Endothelial cell of umbilical vein (primary cell): ENCODE measurements at regions not wholly inside any gene's neighbourhood (a gene's known extent, or its start where the extent isn't known, plus 50 kb on each side); places are given as distances from the start of the nearest gene placed in this dataset.

Source experiments
- BruUV-seq: library from RNA; stranded (reverse); fragments of 400-500 nt; replicated peaks from 2 replicates; lab custom pipeline; 2021; lab: Mats Ljungman, UMichigan
- CTCF ChIA-PET: fragments of 300-600, 350-600 bp; sonication (Branson Sonifier 250); formaldehyde crosslinking; loops from one replicate; lab custom pipeline; 2021; ENCODE audit warnings: antibody characterized with exemption, inconsistent platforms; lab: Charles Lee
- POLR2A ChIA-PET: fragments of 300-600, 350-600 bp; sonication (Branson Sonifier 250); formaldehyde crosslinking; loops from one replicate; lab custom pipeline; 2021; ENCODE audit warnings: antibody characterized with exemption, inconsistent platforms; lab: Charles Lee
- DNase-seq: peaks from one replicate; pipeline ENCODE4 v3.0.0-alpha.2; 2011; ENCODE audit warnings: low read depth, low spot score
- FAIRE-seq: peaks from 2 replicates; lab custom pipeline; 2011; peaks lifted over from hg19 to GRCh38; lab: Jason Lieb, UNC
- H2AFZ ChIP-seq: 2 replicates; pipeline ENCODE4 v1.6.0; 2012; ENCODE audit warnings: low read depth, low read length, control low read depth, inconsistent platforms
- H3K27ac ChIP-seq: 2 replicates; pipeline ENCODE4 v1.5.1; 2011; ENCODE audit warnings: low read depth, mild to moderate bottlenecking, control low read depth, low read length, moderate library complexity; ENCODE audit not compliant: insufficient read depth
- H3K27me3 ChIP-seq, 2 experiments: 2 replicates each; pipeline versions ENCODE4 v1.6.0 to v1.6.1; 2011; ENCODE audit warnings: low read length in 2 of 2, mixed read lengths in 1 of 2; ENCODE audit not compliant: control insufficient read depth in 2 of 2, insufficient read depth in 2 of 2
- H3K36me3 ChIP-seq, 2 experiments: 2 replicates in 1 of 2; 3 replicates in 1 of 2; pipeline ENCODE4 v1.5.1; 2011; ENCODE audit warnings: low read length in 2 of 2, mild to moderate bottlenecking in 1 of 2, moderate library complexity in 1 of 2; ENCODE audit not compliant: control insufficient read depth in 2 of 2, insufficient read depth in 2 of 2; ENCODE audit errors: extremely low read depth in 1 of 2
- H3K4me1 ChIP-seq: 3 replicates; pipeline ENCODE4 v1.5.1; 2011; ENCODE audit warnings: mild to moderate bottlenecking, low read length; ENCODE audit not compliant: control insufficient read depth, insufficient read depth; ENCODE audit errors: extremely low read depth
- H3K4me2 ChIP-seq: 2 replicates; pipeline ENCODE4 v1.6.1; 2011; ENCODE audit warnings: low read length, control low read depth, mixed read lengths; ENCODE audit not compliant: insufficient read depth
- H3K4me3 ChIP-seq, 3 experiments: fragments of 200-600 bp in 1 of 3; sonication (generic), shearing (Covaris generic) in 1 of 3; replicated peaks in 1 of 3; 2 replicates each; pipeline ENCODE4 v1.5.1; 2011 to 2016; ENCODE audit warnings: control low read depth in 3 of 3, low read length in 3 of 3, mild to moderate bottlenecking in 2 of 3, inconsistent platforms in 1 of 3, low read depth in 1 of 3, moderate library complexity in 1 of 3; ENCODE audit not compliant: insufficient read depth in 1 of 3
- H3K79me2 ChIP-seq: 2 replicates; pipeline ENCODE4 v1.6.0; 2012; ENCODE audit warnings: low read length, inconsistent platforms; ENCODE audit not compliant: control insufficient read depth, insufficient read depth
- H3K9ac ChIP-seq: replicated peaks from 2 replicates; pipeline ENCODE3; 2011; ENCODE audit warnings: low read length, control low read depth; ENCODE audit not compliant: insufficient read depth; ENCODE audit errors: extremely low read depth
- H3K9me1 ChIP-seq: replicated peaks from 3 replicates; pipeline ENCODE4 v1.6.0; 2011; ENCODE audit warnings: mild to moderate bottlenecking, low read length; ENCODE audit not compliant: control insufficient read depth, insufficient read depth; ENCODE audit errors: extremely low read depth
- H3K9me3 ChIP-seq: replicated peaks from 2 replicates; pipeline ENCODE4 v1.5.1; 2012; ENCODE audit warnings: low read length, inconsistent platforms; ENCODE audit not compliant: control insufficient read depth, insufficient read depth
- H4K20me1 ChIP-seq: replicated peaks from 2 replicates; pipeline ENCODE3; 2011; ENCODE audit warnings: mild to moderate bottlenecking, low read length; ENCODE audit not compliant: control insufficient read depth, insufficient read depth; ENCODE audit errors: extremely low read depth
- CTCF ChIP-seq, 2 donors: IDR thresholded peaks; 1 replicate in 1 of 2; 2 replicates in 1 of 2; pipeline ENCODE4 v1.5.1; 2011; ENCODE audit warnings: low read length in 2 of 2, mild to moderate bottlenecking in 2 of 2, moderate library complexity in 2 of 2, control low read depth in 1 of 2, inconsistent platforms in 1 of 2, low read depth in 1 of 2; ENCODE audit not compliant: insufficient read depth in 1 of 2; ENCODE audit errors: extremely low read depth in 1 of 2
- EZH2 ChIP-seq: IDR thresholded peaks from 2 replicates; pipeline ENCODE4 v1.6.1; 2012; ENCODE audit warnings: borderline replicate concordance, low read depth, mild to moderate bottlenecking, moderate library complexity, low read length, inconsistent platforms; ENCODE audit not compliant: severe bottlenecking
- FOS ChIP-seq: IDR thresholded peaks from 2 replicates; pipeline ENCODE4 v1.6.1; 2011; ENCODE audit warnings: mild to moderate bottlenecking, low read length, moderate library complexity, borderline replicate concordance; ENCODE audit not compliant: insufficient read depth
- GATA2 ChIP-seq: IDR thresholded peaks from 2 replicates; pipeline ENCODE4 v1.7.0; 2011; ENCODE audit warnings: low read depth, mild to moderate bottlenecking, moderate library complexity, mixed read lengths, low read length; ENCODE audit not compliant: insufficient read length, insufficient read depth
- JUN ChIP-seq: IDR thresholded peaks from 2 replicates; pipeline ENCODE4 v1.6.1; 2011; ENCODE audit warnings: borderline replicate concordance, low read depth; ENCODE audit not compliant: insufficient read length, insufficient read depth
- MAX ChIP-seq: IDR thresholded peaks from 2 replicates; pipeline ENCODE4 v1.6.1; 2011; ENCODE audit not compliant: insufficient read depth, insufficient read length
- MYC ChIP-seq: IDR thresholded peaks from one replicate; pipeline ENCODE4 v1.6.1; 2011; ENCODE audit warnings: mild to moderate bottlenecking, low read depth, low read length
- POLR2A ChIP-seq: IDR thresholded peaks from 2 replicates; pipeline ENCODE4 v1.6.1; 2012; ENCODE audit warnings: low read depth, mild to moderate bottlenecking, control low read depth, low read length
- POLR2AphosphoS5 ChIP-seq: IDR thresholded peaks from 2 replicates; pipeline ENCODE4 v1.6.1; 2012; ENCODE audit warnings: low read depth, mild to moderate bottlenecking, control low read depth, low read length, moderate library complexity; ENCODE audit not compliant: insufficient read depth
- dilution Hi-C: fragments of 300-500 bp; cut with MboI; formaldehyde crosslinking; loops from one replicate; pipeline ENCODE4 v1.15.0; 2019; ENCODE audit warnings: low sequenced_read_pairs; ENCODE audit not compliant: extremely low pct_ligation_motif_present
- intact Hi-C: fragments of 100-400 bp; cut with micrococcal nuclease; formaldehyde crosslinking; loops from one replicate; pipeline ENCODE4 v1.10.0; 2022

- Histone ChIP-seq H3K36me3 (no peaks in the 10 kb centered on the region), H3K4me3 (no peak overlapping the region), H3K4me2 (no peak overlapping the region), H3K4me1 (peaks cover 7% of the 10 kb centered on the region), H3K9ac (no peak overlapping the region), H2AFZ (no peak overlapping the region), H4K20me1 (no peaks in the 10 kb centered on the region), H3K27ac (no peak overlapping the region), H3K79me2 (no peaks in the 10 kb centered on the region), H3K9me3 (no peaks in the 10 kb centered on the region), H3K9me1 (no peaks in the 10 kb centered on the region), H3K27me3 (no peaks in the 10 kb centered on the region)
- dilution Hi-C loops (no loop called here), intact Hi-C loops (no loop called here)
- no TSS peak for BruUV-seq
- FAIRE-seq (no peak), DNase-seq (no peak)
- CTCF ChIA-PET, result no interaction called here
- POLR2A ChIA-PET, result no interaction called here
- TF ChIP-seq EZH2, result no peak
- TF ChIP-seq JUN, result no peak
- no peak for TF ChIP-seq POLR2A
- no peak for TF ChIP-seq GATA2
- TF ChIP-seq MYC, result no peak
- no peak for TF ChIP-seq FOS
- no peak for TF ChIP-seq POLR2AphosphoS5
- TF ChIP-seq CTCF (IDR thresholded peaks at IDR 0.05; ENCODE audit: extremely low read depth in 1 of 2, insufficient read depth in 1 of 2, low read depth in 1 of 2, low read length in 2 of 2), result no peak
- TF ChIP-seq MAX, result no peak
These were observed 72.3 kb upstream of the SMAD3 start for GRCh38 chr15:66993090-66993489.
